Fibroblast of lung (primary cell): ENCODE measurements at regions not wholly inside any gene's neighbourhood (a gene's known extent, or its start where the extent isn't known, plus 50 kb on each side); places are given as distances from the start of the nearest gene placed in this dataset.

ENCODE experiments used
- DNase-seq, 2 donors: peaks; one replicate each; pipeline versions ENCODE4 v3.0.0 to v3.0.0-alpha.2; 2010; ENCODE audit warnings: low read depth in 2 of 2
- H2AFZ ChIP-seq: 2 replicates; pipeline ENCODE4 v1.5.1; 2012; ENCODE audit warnings: low read length, control low read depth, inconsistent platforms
- H3K27ac ChIP-seq: 2 replicates; pipeline ENCODE4 v1.5.1; 2011; ENCODE audit warnings: low read length, control low read depth; ENCODE audit not compliant: insufficient read depth
- H3K27me3 ChIP-seq: 2 replicates; pipeline ENCODE4 v1.5.1; 2011; ENCODE audit warnings: mild to moderate bottlenecking, low read length; ENCODE audit not compliant: control insufficient read depth, insufficient read depth
- H3K36me3 ChIP-seq: 2 replicates; pipeline ENCODE4 v1.5.1; 2011; ENCODE audit warnings: low read length; ENCODE audit not compliant: control insufficient read depth, insufficient read depth
- H3K4me1 ChIP-seq: 2 replicates; pipeline ENCODE4 v1.5.1; 2011; ENCODE audit warnings: low read length; ENCODE audit not compliant: control insufficient read depth, insufficient read depth; ENCODE audit errors: extremely low read depth
- H3K4me2 ChIP-seq: 2 replicates; pipeline ENCODE4 v1.5.1; 2011; ENCODE audit warnings: low read length, control low read depth; ENCODE audit not compliant: insufficient read depth; ENCODE audit errors: extremely low read depth
- H3K4me3 ChIP-seq, 4 experiments: fragments of 200-600 bp in 1 of 4; sonication (generic) in 1 of 4; replicated peaks in 1 of 4; 2 replicates each; pipeline ENCODE4 v1.5.1; 2011 to 2016; ENCODE audit warnings: low read length in 4 of 4, low read depth in 3 of 4, mild to moderate bottlenecking in 3 of 4, control low read depth in 2 of 4, inconsistent platforms in 1 of 4, mixed read lengths in 1 of 4; ENCODE audit not compliant: insufficient read depth in 1 of 4; ENCODE audit errors: control extremely low read depth in 1 of 4
- H3K79me2 ChIP-seq: 2 replicates; pipeline ENCODE4 v1.5.1; 2012; ENCODE audit warnings: mild to moderate bottlenecking, low read length, inconsistent platforms; ENCODE audit not compliant: control insufficient read depth, insufficient read depth
- H3K9ac ChIP-seq: 2 replicates; pipeline ENCODE4 v1.5.1; 2011; ENCODE audit warnings: mild to moderate bottlenecking, low read length, control low read depth; ENCODE audit not compliant: insufficient read depth
- H3K9me3 ChIP-seq: 2 replicates; pipeline ENCODE4 v1.5.1; 2012; ENCODE audit warnings: low read depth, low read length; ENCODE audit not compliant: control insufficient read depth, insufficient read depth
- H4K20me1 ChIP-seq: 2 replicates; pipeline ENCODE4 v1.5.1; 2011; ENCODE audit warnings: low read length; ENCODE audit not compliant: control insufficient read depth, insufficient read depth; ENCODE audit errors: extremely low read depth
- EZH2 ChIP-seq: IDR thresholded peaks from 2 replicates; pipeline ENCODE4 v1.5.1; 2012; ENCODE audit warnings: low read length, control low read depth, mild to moderate bottlenecking; ENCODE audit errors: missing control alignments
- TF ChIP-seq, protein P1 (sequence below), 2 donors: IDR thresholded peaks in 1 of 2; conservative IDR thresholded peaks in 1 of 2; 1 replicate in 1 of 2; 2 replicates in 1 of 2; pipeline ENCODE4 v1.5.1; 2011 to 2012; ENCODE audit warnings: low read length in 2 of 2, control low read depth in 1 of 2, inconsistent platforms in 1 of 2, low read depth in 1 of 2, mild to moderate bottlenecking in 1 of 2

DNA sequence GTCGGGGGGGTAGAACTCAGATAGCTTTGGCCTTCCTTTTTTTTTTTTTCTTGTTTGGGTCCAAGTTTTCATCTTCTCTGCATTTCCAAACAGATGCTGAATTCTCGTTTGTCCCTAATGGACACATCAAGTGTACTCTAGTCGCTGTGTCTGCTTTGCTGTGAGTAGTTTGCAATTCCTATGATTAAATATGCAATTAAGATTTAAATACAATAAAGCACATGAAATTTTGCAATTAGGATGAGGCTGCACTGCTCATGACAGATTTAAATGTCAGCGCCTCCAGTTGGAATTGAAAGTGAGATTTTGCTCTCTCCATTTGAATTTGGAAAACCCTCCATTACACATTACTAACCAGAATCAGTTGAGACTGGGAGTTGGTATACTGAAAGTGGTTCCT is 70.4 kb downstream of the PFDN4 start:
- H3K4me3 ChIP-seq: no peak overlapping the region
- H3K4me1 ChIP-seq: no peaks in the 10 kb centered on the region
- H3K4me2 ChIP-seq: no peak overlapping the region
- H3K79me2 ChIP-seq: no peaks in the 10 kb centered on the region
- no peak for TF ChIP-seq EZH2
- TF ChIP-seq, protein P1, sequence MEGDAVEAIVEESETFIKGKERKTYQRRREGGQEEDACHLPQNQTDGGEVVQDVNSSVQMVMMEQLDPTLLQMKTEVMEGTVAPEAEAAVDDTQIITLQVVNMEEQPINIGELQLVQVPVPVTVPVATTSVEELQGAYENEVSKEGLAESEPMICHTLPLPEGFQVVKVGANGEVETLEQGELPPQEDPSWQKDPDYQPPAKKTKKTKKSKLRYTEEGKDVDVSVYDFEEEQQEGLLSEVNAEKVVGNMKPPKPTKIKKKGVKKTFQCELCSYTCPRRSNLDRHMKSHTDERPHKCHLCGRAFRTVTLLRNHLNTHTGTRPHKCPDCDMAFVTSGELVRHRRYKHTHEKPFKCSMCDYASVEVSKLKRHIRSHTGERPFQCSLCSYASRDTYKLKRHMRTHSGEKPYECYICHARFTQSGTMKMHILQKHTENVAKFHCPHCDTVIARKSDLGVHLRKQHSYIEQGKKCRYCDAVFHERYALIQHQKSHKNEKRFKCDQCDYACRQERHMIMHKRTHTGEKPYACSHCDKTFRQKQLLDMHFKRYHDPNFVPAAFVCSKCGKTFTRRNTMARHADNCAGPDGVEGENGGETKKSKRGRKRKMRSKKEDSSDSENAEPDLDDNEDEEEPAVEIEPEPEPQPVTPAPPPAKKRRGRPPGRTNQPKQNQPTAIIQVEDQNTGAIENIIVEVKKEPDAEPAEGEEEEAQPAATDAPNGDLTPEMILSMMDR (conservative IDR thresholded peaks at IDR 0.05 in 1 of 2, IDR thresholded peaks at IDR 0.05 in 1 of 2; ENCODE audit: low read depth in 1 of 2, low read length in 2 of 2): no peak
- no peaks in the 10 kb centered on the region for H3K36me3 ChIP-seq
- no peak overlapping the region for H3K27ac ChIP-seq
- no peaks in the 10 kb centered on the region for H4K20me1 ChIP-seq
- H2AFZ ChIP-seq: no peak overlapping the region
- no peak overlapping the region for H3K9ac ChIP-seq
- H3K27me3 ChIP-seq: no peaks in the 10 kb centered on the region
- DNase-seq: no peak
- no peaks in the 10 kb centered on the region for H3K9me3 ChIP-seq

DNA sequence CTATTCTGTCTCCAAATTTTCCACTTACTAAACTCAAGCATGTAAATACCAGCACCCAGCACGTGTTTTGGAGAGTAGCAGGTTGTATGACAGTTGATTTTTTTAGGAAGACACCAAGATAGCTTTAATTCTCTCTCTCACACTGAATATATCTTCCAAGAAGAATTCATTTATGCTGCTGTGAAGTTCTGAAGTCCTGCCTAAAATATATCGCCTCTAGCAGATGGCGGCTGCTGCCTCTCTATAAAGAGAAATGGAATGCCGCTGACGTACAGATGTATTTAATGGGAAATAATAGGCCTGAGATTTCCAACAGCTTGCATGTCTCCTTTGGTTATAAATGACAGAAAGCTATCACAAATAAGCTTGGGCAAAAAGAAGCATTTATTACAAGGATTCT is 74.7 kb downstream of the PFDN4 start:
- H3K27me3 ChIP-seq: no peaks in the 10 kb centered on the region
- no peak overlapping the region for H3K9ac ChIP-seq
- no peak overlapping the region for H3K4me2 ChIP-seq
- no peak overlapping the region for H3K27ac ChIP-seq
- H3K9me3 ChIP-seq: no peaks in the 10 kb centered on the region
- H3K4me1 ChIP-seq: no peaks in the 10 kb centered on the region
- no peak overlapping the region for H2AFZ ChIP-seq
- no peak overlapping the region for H3K4me3 ChIP-seq
- no peaks in the 10 kb centered on the region for H3K36me3 ChIP-seq
- no peaks in the 10 kb centered on the region for H3K79me2 ChIP-seq
- DNase-seq: no peak
- H4K20me1 ChIP-seq: no peaks in the 10 kb centered on the region
- TF ChIP-seq, protein P1 (conservative IDR thresholded peaks at IDR 0.05 in 1 of 2, IDR thresholded peaks at IDR 0.05 in 1 of 2; ENCODE audit: low read depth in 1 of 2, low read length in 2 of 2): no peak
- no peak for TF ChIP-seq EZH2

DNA sequence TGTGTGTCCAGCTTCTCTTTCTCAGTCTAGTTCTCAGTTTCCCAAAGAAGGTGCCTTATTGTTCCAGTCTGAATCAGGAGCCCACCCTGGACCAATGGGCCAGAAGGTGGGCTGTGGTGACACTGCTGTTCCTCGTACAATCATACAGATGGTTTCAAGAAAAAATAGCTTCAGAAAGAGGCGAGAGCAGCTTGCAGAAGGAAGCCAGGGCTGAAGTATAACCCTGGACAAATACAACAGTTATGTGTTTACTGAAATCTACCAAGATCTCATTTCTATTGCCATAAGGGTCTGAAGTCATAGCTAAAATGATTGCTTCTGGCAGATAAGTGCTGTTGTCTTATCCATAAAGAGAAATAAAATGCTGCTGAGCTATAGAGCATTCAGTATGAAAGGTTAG is 75.4 kb downstream of the PFDN4 start:
- no peak overlapping the region for H3K9ac ChIP-seq
- no peak for DNase-seq
- no peaks in the 10 kb centered on the region for H3K36me3 ChIP-seq
- no peak overlapping the region for H2AFZ ChIP-seq
- no peaks in the 10 kb centered on the region for H3K79me2 ChIP-seq
- H3K9me3 ChIP-seq: no peaks in the 10 kb centered on the region
- H4K20me1 ChIP-seq: no peaks in the 10 kb centered on the region
- H3K4me3 ChIP-seq: no peak overlapping the region
- H3K4me1 ChIP-seq: no peaks in the 10 kb centered on the region
- TF ChIP-seq, protein P1 (conservative IDR thresholded peaks at IDR 0.05 in 1 of 2, IDR thresholded peaks at IDR 0.05 in 1 of 2; ENCODE audit: low read depth in 1 of 2, low read length in 2 of 2): no peak
- TF ChIP-seq EZH2: no peak
- H3K4me2 ChIP-seq: no peak overlapping the region
- H3K27me3 ChIP-seq: no peaks in the 10 kb centered on the region
- no peak overlapping the region for H3K27ac ChIP-seq
